ENCODE measurements at regions not wholly inside any gene's neighbourhood (a gene's known extent, or its start where the extent isn't known, plus 50 kb on each side); places are given as distances from the start of the nearest gene placed in this dataset.

DNA sequence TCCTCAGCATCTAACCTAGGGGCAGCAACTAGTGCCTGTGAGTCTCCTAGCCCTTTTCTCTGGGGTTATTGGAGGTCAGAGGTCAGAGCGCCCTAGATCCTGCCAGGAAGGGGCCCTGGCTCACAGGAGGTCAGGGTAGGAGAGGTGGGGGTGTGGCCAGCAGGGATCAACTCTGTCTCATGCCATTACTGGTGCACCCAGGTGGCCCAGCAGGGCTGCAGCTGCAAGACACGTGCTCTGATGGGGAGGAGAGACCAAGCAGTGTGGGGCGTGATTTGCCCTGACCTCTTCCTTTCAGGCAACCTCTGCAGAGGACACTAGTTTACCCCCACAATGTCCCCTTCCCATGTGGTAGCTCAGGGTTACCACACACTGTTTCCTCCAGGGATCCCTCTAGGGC, 73.3 kb upstream of the ZNF30 start:
- TF ChIP-seq GATAD2A (IDR thresholded peaks at IDR 0.05), result no peak
- TF ChIP-seq ZFP30 (CRISPR knock-in tag; IDR thresholded peaks at IDR 0.05; ENCODE audit: borderline replicate concordance), result no peak
- no peak for TF ChIP-seq BDP1 (IDR thresholded peaks at IDR 0.05; ENCODE audit: insufficient read depth, insufficient read length)
- no peak for TF ChIP-seq CTCF (IDR thresholded peaks at IDR 0.05 in 2 of 3, conservative IDR thresholded peaks at IDR 0.05 in 1 of 3; ENCODE audit: insufficient read depth in 2 of 3, low read depth in 1 of 3, low read length in 3 of 3)
- no peak for TF ChIP-seq MYC (IDR thresholded peaks at IDR 0.05; ENCODE audit: low read depth, low read length)
- no peak for TF ChIP-seq MYC (CRISPR knock-in tag; IDR thresholded peaks at IDR 0.05; ENCODE audit: borderline replicate concordance, low read depth)
- no peak for TF ChIP-seq YBX1 (IDR thresholded peaks at IDR 0.05)
- no peak for TF ChIP-seq GABPB1 (CRISPR knock-in tag; IDR thresholded peaks at IDR 0.05)
- TF ChIP-seq SMAD4 (CRISPR knock-in tag; conservative IDR thresholded peaks at IDR 0.05), result no peak
- no peak for TF ChIP-seq RHOXF2B (CRISPR knock-in tag; conservative IDR thresholded peaks at IDR 0.05)
